Mucosa of stomach (tissue), 1 donor: ENCODE measurements at regions not wholly inside any gene's neighbourhood (a gene's known extent, or its start where the extent isn't known, plus 50 kb on each side); places are given as distances from the start of the nearest gene placed in this dataset.
"Not testable (repeated sequence)": the region's sequence is repeated elsewhere in the genome, so short reads cannot be mapped to it uniquely, and the experiment has no call there.

Source experiments
- H3K27me3 ChIP-seq: one replicate; pipeline ENCODE4 v1.7.0; 2013; ENCODE audit warnings: mild to moderate bottlenecking, low read length; ENCODE audit not compliant: control insufficient read depth, insufficient read depth
- H3K36me3 ChIP-seq: one replicate; pipeline ENCODE4 v1.7.0; 2013; ENCODE audit warnings: low read length; ENCODE audit not compliant: control insufficient read depth, insufficient read depth
- H3K4me1 ChIP-seq: one replicate; pipeline ENCODE4 v1.7.0; 2013; ENCODE audit warnings: mild to moderate bottlenecking, low read length; ENCODE audit not compliant: control insufficient read depth, insufficient read depth
- H3K4me3 ChIP-seq: one replicate; pipeline ENCODE4 v1.7.0; 2013; ENCODE audit warnings: low read length
- H3K9ac ChIP-seq: one replicate; pipeline ENCODE4 v1.7.0; 2013; ENCODE audit warnings: mild to moderate bottlenecking, low read length, moderate library complexity
- H3K9me3 ChIP-seq: one replicate; pipeline ENCODE4 v1.7.0; 2013; ENCODE audit warnings: mild to moderate bottlenecking, low read length, moderate library complexity; ENCODE audit not compliant: control insufficient read depth
- donor health status: Pancreatic carcinoma.

GRCh38 chr1:60849401-60849800 is 233.0 kb upstream of the NFIA start:
- H3K36me3 ChIP-seq, result no peaks in the 10 kb centered on the region
- H3K27me3 ChIP-seq, result no peaks in the 10 kb centered on the region
- no peaks in the 10 kb centered on the region for H3K9me3 ChIP-seq
- no peaks in the 10 kb centered on the region for H3K4me1 ChIP-seq
- no peak overlapping the region for H3K4me3 ChIP-seq
- H3K9ac ChIP-seq, result no peak overlapping the region

- no peaks in the 10 kb centered on the region for H3K9me3 ChIP-seq
- no peak overlapping the region for H3K4me3 ChIP-seq
Observed at GRCh38 chr1:60848583-60849188, 233.7 kb upstream of the NFIA start.

GRCh38 chr1:60847855-60848582 is 234.3 kb upstream of the NFIA start:
- Histone ChIP-seq H3K4me1 (no peaks in the 10 kb centered on the region), H3K4me3 (no peak overlapping the region), H3K27me3 (no peaks in the 10 kb centered on the region), H3K9ac (no peak overlapping the region), H3K36me3 (no peaks in the 10 kb centered on the region), H3K9me3 (no peaks in the 10 kb centered on the region)

More at GRCh38 chr1:60848583-60849188, 233.7 kb upstream of the NFIA start:
- Histone ChIP-seq H3K4me1 (no peaks in the 10 kb centered on the region), H3K36me3 (no peaks in the 10 kb centered on the region), H3K9ac (no peak overlapping the region), H3K27me3 (no peaks in the 10 kb centered on the region)

- no peaks in the 10 kb centered on the region for H3K9me3 ChIP-seq
- no peaks in the 10 kb centered on the region for H3K4me1 ChIP-seq
- H3K36me3 ChIP-seq, result no peaks in the 10 kb centered on the region
- H3K4me3 ChIP-seq, result no peak overlapping the region
- no peaks in the 10 kb centered on the region for H3K27me3 ChIP-seq
- no peak overlapping the region for H3K9ac ChIP-seq
Observed at GRCh38 chr1:60847391-60847790, 235.0 kb upstream of the NFIA start.

GRCh38 chr1:60845659-60846058 is 236.7 kb upstream of the NFIA start:
- H3K4me1 ChIP-seq, H3K9me3 ChIP-seq, H3K9ac ChIP-seq, H3K27me3 ChIP-seq, H3K4me3 ChIP-seq, H3K36me3 ChIP-seq: not testable (repeated sequence)

- H3K36me3 ChIP-seq, result no peaks in the 10 kb centered on the region
- no peak overlapping the region for H3K9ac ChIP-seq
- H3K4me1 ChIP-seq, result no peaks in the 10 kb centered on the region
- no peak overlapping the region for H3K4me3 ChIP-seq
- no peaks in the 10 kb centered on the region for H3K9me3 ChIP-seq
- H3K27me3 ChIP-seq, result no peaks in the 10 kb centered on the region
Observed at GRCh38 chr1:60842304-60842703, 240.1 kb upstream of the NFIA start.

GRCh38 chr1:60841116-60842046 is 241.0 kb upstream of the NFIA start:
- H3K27me3 ChIP-seq, result no peaks in the 10 kb centered on the region
- H3K4me3 ChIP-seq, result no peak overlapping the region
- no peaks in the 10 kb centered on the region for H3K9me3 ChIP-seq
- no peaks in the 10 kb centered on the region for H3K4me1 ChIP-seq
- H3K36me3 ChIP-seq, result no peaks in the 10 kb centered on the region
- no peak overlapping the region for H3K9ac ChIP-seq

- H3K4me3 ChIP-seq, H3K9me3 ChIP-seq, H3K9ac ChIP-seq, H3K36me3 ChIP-seq, H3K27me3 ChIP-seq, H3K4me1 ChIP-seq: not testable (repeated sequence)
Observed at GRCh38 chr1:60840476-60840875, 241.9 kb upstream of the NFIA start.

- Histone ChIP-seq H3K36me3 (no peaks in the 10 kb centered on the region), H3K4me3 (no peak overlapping the region), H3K27me3 (no peaks in the 10 kb centered on the region), H3K9ac (no peak overlapping the region), H3K4me1 (no peaks in the 10 kb centered on the region), H3K9me3 (no peaks in the 10 kb centered on the region)
Observed at GRCh38 chr1:60835649-60836048, 246.7 kb upstream of the NFIA start.

- H3K36me3 ChIP-seq, result no peaks in the 10 kb centered on the region
- no peak overlapping the region for H3K9ac ChIP-seq
- no peak overlapping the region for H3K4me3 ChIP-seq
- no peaks in the 10 kb centered on the region for H3K27me3 ChIP-seq
- no peaks in the 10 kb centered on the region for H3K4me1 ChIP-seq
- H3K9me3 ChIP-seq, result no peaks in the 10 kb centered on the region
Observed at GRCh38 chr1:60833173-60833572, 249.2 kb upstream of the NFIA start.

- Histone ChIP-seq H3K4me1 (no peaks in the 10 kb centered on the region), H3K4me3 (no peak overlapping the region), H3K9ac (no peak overlapping the region), H3K9me3 (no peaks in the 10 kb centered on the region), H3K27me3 (no peaks in the 10 kb centered on the region), H3K36me3 (no peaks in the 10 kb centered on the region)
Observed at GRCh38 chr1:60832367-60832766, 250.0 kb upstream of the NFIA start.

- no peaks in the 10 kb centered on the region for H3K9me3 ChIP-seq
- no peaks in the 10 kb centered on the region for H3K36me3 ChIP-seq
- no peak overlapping the region for H3K4me3 ChIP-seq
- H3K9ac ChIP-seq, result no peak overlapping the region
- no peaks in the 10 kb centered on the region for H3K27me3 ChIP-seq
- no peaks in the 10 kb centered on the region for H3K4me1 ChIP-seq
Observed at GRCh38 chr1:60831780-60832179, 250.6 kb upstream of the NFIA start.
